Bone marrow (tissue), 2 donors: ENCODE measurements at regions not wholly inside any gene's neighbourhood (a gene's known extent, or its start where the extent isn't known, plus 50 kb on each side); places are given as distances from the start of the nearest gene placed in this dataset.
A peak's percentile ranks its signal among the peaks of the same experiment; 100 is the strongest.

Experiments used
- DNase-seq, 2 donors: peaks; one replicate each; lab custom pipeline; 2025; lab: John Stamatoyannopoulos, UW

DNA sequence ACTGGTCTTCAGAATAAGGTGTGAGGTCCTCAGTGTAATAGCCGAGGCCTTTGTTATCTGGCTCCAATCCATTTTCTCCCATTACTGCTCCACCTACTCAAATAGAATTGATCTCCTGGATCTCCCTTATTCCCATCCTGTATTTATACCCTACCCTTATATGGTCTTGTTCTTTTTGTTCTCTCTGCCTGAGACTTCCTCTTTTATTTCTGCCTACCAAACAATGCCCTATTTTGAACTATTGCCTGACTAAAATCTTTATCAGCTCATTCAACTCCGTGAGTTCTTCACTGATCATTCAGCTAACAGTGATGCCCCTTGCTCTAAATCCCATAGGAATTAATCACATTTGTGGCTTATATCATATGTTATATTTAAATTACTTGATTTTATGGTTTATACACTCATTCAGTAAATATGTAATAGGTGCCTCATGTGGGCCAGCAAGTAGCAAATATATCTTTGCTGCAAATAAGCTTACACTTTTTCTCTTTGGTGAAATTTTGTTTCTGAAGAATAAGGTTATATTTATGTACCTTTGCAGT, 417.5 kb upstream of the MEF2C start:
- no peak for DNase-seq

DNA sequence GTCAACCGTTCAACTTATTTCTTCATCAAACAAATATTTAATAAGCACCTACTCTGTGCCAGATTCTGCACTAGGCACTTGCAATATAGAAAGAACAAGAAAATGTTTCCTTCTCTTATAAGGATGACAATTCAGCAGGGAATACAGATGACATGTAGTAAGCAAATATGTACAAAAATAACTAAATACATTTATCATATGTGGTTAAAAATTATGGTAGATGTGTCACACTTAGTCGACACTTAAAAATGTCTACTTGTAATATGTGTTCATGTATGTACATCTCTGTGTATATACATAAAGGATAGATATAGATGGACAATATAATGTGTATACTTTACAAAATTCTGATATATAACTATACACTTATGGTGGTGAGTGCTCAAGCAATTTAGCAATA, 417.0 kb upstream of the MEF2C start:
- no peak for DNase-seq

DNA sequence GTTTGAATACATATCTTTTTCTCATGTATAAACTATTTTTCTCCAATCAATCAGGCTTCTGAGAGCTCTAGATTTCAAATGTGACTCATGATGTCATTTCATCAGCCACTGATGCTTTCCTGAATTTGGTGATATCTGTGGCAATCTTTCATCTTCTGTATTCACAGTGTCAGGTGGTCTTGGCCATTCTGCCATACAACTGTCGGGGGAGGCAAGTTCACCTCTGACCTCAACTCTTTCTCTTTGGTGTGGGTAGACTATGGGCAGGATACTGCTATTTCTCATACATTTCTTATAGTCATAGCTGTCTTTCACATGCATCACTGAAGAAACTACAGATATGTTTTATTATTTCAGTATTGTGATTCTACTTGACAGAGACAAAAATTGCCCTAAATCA, 414.1 kb upstream of the MEF2C start:
- DNase-seq, result no peak

DNA sequence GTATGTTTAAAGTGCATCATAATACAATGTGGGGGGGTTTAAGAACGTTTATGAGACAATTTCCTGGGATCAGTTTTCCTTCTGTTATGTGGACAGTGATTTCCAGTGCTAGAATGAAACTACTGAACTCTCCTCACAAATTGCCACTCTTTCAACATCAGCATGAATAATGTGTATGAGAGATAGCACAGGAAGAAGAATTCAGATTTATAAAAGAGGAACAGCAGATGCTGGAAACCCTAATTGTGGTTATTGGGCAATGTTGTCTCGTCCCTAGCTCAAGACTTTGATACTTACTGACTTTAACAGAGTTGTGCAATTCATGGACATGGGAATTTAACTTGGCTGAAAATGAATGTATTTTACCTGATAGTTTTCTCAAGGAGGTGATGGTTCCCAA, 410.8 kb upstream of the MEF2C start:
- peak in 1 of 2 donors; percentile 86 for DNase-seq

DNA sequence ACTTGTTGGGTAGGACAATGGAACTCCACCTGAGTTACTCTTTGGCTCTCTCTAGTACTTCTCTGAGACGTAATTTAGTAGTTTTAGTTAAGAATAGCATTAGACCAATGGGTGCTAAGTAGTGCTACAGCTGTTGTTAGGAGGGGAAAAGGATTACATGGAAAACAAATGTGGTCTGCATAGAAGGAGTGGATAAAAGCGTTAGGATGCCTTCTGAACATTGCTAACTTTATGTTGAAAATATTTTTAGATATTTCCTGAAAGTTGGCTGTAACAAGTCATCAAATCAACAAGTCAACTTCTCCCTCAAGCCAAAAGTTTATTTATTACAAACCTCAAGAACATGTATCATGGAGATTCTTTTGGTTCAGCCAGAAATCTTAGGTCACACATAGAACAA, 409.5 kb upstream of the MEF2C start:
- no peak for DNase-seq

DNA sequence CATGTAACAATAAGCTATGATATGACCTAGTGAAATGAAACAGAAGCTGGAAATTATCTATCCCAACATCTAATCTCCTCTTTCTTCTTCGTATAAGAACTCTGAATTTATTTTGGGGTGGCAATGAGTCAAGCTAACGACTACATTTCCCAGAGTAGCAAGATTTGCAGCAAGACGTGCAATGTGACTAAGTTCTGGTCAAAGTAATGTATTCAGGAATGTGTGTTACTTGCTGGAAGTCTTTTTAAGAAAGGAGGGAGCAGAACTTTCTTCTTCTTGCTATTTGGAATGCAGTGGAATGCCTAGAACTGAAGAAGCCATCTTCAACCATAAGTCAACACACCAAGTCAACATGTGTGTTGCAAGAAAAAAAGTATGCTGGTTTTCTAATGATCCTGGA, 406.6 kb upstream of the MEF2C start:
- DNase-seq, result no peak

DNA sequence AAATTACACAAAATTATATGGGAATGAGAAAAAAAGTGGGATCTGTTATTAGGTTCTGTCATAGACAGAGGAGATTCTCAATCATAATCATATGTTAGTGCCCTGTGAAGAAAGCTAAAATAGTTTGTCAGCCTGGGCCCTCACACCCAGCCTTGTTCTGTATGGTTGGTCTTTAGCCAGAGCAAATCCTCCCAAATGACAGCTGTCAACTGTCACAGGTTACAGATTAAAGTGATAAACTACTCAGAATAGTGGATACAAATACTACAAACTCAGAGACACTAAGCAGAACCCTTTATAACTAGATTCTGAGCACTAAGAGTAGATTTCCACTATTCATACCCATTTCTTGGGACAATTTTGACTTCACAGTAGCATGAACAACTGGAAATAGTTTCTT, 405.0 kb upstream of the MEF2C start:
- no peak for DNase-seq

DNA sequence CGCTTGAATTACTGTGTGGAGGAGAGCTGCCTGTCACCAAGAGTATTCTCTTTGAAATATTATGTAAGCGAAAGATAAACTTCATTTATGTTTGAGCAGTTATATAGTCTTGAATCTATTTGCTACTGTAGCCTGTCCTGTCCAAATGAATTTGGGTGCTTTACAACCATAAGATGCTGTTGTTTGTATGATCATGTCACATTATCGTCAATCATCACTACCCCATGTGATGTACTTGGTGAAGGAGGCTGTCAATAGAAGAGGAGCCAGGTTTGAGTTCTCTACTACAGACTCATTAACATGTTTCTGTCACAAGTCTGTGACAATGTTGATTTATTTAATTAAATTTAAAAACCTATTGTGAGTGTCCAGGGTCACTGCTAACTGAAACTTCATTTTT, 403.3 kb upstream of the MEF2C start:
- DNase-seq, result no peak

DNA sequence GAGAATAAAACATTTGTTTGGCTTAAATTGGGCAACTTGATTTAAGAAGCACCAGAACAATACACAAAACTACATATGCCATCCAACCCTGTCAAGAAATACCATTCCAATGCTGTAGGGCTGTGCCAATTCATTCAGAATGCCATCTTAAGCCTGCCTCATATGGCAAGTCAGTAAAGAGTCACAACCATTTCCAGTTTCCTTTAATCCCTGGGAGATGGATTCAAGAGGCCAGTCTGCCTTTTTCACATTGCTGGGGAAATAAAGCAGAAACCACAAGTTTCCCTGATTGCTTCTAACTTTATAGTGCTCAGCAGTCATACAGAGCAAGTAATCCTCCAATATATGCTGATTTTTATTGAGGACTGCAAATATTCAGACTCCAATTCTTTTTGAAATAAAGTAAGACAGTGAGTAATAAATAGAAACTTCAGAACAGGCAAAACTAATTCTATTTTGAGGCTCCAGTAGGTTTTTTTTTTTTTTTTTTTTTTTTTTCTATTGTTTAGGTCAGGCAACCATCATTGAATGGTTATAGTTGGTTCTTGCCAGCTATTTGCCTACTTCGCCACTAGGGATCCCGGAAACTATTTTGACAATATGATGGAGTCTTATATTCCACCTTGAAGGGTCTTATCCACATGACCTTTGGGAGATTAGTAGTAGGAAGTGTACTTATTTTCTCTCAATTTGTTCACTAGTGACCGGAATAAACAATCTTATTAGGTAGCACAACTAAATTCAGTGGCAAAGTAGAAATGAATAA, 400.9 kb upstream of the MEF2C start:
- DNase-seq, result no peak

DNA sequence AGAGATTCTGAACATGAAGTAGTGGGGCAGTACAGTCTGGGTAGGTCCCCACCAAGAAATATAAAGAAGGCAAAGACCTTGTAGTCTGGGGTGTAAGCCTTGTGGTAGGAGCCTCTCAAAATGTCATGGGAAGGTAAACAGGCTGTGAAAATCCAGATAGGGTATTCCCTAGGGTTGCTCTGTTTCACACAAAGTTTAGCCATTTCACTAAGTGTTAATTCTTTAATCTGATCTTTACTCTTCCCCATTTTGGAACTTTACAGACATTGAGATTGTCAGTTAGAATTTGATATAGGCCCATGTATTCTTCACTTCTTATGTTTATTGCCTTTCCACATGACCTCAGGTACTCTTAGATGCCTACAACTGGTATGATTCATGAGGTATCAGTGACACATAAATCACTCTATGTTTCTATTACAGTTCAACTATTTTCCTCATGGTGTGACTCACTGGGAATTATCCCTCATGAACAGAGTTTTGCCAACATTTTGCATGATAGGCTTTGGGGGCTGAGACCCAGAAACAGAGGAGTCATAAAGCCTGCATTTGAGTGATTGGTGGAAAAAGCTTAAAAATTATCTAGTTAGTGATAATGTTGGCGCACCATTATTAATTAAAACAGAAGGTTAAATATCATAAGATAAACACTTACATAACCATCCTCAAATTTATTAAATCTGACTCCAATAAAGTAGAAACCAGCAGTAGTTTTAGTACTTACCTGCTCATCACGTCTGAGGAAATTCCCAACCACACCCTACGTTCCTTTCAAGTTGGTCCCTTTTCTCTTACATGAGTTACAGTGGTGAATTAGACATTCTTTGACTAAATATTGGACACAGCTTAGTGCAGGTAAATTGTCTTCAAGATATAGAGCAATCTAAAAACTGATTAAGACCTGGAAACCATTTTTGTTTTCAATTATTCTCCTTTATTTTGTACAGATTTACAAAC, 399.8 kb upstream of the MEF2C start:
- DNase-seq, result no peak

DNA sequence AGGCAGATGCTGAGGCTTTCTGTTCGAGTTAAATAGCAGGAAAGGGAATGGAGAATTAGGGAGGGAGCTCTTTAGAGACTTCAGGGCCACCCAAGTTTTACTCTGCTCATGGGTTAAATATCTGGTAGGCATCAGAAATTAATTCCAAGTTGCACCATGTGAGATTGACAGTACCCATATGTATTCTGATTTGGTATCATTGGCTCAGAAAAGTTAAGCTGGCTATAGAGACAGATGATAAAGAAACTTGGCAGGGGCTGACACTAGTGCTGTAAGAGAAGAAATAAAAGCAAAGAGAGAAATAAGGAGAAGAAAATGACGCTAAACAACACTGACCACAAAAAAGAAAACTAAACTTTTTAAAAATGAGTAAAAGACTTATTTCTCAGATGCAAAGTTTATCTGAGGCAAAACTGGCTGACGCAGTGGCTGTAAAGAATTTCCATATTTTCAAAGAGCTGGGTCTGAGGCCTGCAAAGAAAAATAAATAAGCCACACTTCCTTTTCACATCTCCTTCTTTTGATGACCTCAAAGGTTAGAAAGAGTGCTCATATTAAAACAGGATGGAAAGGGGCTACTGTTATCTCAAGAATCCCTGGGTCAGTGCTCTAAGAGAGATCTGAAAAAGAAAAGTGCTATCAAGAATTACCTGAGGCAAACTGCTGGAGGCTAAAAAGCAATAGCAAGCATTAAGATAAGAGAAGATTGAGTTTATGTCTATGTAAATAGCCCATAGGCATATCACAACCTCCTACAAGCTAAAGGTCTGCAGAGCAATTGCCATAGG, 399.0 kb upstream of the MEF2C start:
- DNase-seq, result no peak

DNA sequence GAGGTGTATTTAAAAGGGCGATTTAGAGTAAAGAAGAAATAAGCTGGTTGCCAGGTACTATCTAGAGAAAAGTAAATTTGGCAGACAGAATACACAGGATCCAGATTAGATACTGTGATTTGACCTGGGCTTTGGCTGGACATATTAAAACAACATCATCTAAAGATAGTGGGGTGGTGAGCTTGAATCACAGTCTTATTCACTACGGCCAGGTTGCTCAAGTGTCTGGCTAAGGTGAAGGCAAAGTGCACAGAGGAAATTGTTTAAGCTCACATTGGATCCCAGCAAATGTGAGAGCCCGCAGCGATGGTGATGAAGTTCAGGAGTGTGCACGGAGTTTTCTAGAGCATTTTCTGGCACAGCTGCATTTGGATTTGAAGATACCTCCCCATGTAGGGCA, 398.2 kb upstream of the MEF2C start:
- no peak for DNase-seq

DNA sequence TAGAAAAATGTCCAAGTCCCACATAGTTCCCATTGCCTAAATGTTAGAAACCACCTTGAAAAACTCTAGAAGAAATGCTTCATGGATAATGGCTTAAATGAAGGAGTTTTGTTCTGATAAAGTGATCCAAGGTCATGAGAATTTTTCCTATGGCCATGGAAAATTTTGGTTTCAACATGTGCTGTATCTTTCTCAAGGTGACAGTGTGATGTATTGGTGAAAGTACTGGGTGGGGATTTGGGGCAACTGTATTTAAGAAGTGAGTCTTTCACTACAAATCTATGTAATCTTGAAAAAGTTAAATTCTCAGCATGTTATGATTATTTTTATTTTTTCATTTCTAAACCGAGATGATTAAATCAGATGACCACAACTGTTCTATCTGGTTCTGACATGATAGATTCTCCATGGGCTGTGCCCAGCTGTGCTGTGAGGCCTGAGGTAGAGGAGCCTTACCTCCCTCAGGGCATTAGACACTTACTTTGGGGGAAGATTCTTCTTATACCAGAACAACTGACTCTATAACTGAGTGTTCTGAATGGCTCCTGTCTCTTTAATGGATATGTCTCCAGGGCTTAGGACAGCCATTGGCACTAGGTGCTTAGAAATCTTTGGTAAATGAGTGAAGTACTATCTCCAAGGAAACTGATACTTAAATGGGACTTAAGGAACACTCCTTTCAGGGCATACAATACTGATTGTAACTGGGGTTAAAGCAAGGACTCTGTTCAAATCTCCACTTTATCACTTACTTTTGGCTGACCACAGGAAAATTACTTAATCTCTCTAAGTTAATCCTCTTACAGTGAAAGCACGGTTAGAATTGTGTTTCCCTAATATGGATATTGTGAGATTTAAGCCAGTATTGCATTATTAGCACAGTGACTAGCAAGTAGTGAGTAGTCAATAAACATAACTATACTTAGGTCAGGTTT, 397.4 kb upstream of the MEF2C start:
- DNase-seq, result no peak

DNA sequence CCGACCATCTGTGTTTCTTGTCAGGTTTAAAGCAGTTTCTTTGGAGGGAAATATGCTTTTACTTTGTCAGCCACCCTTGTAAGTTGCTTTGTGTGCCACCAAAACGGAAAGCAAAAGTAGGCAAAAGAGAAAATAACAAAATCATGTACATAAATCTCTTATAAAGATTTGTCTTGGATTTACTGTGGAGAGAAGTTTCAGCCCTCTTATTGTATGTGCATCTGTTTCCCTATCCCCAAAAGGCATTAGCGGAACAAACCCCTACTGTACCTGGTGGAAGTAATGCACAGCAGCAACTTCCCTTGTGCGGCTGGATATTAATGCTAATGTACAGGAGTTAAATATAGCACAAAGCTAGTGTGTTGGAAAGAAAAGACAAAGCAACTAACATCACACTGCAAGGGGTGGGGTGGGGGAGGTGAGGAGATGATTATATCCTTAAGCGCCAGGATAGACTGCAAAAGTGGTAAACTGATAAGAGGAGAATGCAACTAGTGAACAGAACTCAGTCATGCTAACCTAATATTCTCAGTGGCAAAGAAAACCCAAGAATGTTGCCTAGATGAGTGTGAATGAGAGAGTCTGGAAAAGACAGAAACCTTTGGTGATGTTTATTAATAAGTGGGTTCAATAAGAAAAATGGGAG, 396.5 kb upstream of the MEF2C start:
- no peak for DNase-seq

DNA sequence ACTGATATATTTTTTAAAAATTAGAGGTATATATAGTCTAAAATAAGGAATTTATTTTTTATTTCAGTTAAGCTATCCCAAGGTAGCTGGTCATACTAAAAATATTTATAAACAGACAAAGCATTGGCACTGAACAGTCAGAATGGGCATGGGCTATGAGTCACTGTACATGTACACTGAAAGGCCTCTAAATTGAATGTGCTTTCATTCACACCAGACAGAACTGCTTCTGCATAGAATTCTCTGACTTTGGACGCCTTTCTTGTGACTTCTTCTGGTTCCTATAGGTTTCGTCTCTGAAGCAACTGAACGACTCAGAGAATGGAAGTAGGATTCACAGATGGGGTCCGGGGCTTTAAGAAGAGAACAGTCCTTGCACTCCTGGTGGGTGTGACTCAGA, 394.8 kb upstream of the MEF2C start:
- DNase-seq, result no peak

DNA sequence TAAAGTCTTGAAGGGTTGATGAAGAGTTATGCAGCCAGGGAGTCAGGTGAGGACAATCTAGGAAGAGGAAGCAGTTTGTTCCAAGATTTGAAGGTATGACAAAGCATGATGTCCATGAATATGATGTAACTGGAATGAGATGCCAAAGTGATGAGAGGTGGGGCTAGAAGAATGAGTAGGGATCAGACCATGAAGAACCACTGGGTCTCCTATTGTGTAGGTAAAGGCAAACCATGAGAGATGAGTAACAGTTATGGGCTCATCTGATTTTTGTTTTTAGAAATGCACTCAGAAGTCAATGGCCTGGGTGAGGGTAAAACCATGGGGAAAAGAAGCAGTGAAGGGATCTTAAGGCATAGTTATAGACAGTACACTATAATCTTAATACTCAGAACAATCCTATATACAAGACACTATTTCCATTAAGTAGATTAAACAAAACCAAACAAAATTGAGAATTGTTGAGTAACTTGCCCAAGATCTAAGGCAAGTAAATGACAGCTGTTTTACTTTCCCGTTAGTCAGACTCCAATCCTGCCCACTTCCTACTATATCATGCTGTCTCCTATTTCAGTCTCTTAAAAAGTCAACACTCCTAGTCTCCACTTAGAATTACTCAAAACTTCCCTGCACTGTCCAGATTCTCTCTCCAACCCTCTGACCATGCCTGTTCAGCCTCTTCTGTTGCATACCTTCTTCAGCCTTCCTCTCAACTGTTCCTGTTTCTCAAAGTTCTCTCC, 393.8 kb upstream of the MEF2C start:
- no peak for DNase-seq

DNA sequence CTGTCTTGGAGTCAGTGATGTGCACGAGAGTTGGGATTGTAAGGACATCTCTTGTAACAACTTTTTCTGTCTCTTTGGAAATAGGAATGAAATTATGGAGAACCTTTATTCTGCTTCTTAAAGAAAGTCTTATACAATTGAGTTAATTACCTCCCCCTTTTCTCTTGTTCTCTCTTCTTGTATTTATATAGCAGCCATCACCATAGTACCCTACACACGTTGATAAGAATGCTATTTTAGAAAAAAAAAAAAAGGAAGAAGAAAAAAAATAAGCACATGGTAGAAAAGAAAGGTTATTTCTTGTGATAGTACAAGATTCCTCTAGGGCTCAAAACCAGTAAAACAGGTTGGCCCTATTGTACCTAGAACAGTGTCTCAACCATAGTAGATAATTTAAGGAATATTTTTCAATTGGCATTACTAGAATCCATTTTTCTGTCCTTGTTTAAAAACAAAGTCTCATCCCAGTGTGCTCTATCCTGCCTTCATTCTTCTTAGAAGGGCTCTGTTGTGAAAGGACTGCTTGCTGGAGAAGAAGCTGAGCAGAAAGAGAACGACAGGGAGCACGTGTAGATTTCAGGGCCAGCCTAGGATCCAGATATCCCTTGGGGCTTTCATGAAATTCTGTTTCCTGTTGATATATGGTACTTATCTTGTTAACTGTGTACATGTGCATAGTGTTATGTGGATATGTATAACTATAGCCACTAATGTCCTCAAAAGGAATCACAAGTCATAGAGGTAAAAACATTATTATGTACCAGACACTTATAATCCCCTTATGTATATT, 392.3 kb upstream of the MEF2C start:
- no peak for DNase-seq

DNA sequence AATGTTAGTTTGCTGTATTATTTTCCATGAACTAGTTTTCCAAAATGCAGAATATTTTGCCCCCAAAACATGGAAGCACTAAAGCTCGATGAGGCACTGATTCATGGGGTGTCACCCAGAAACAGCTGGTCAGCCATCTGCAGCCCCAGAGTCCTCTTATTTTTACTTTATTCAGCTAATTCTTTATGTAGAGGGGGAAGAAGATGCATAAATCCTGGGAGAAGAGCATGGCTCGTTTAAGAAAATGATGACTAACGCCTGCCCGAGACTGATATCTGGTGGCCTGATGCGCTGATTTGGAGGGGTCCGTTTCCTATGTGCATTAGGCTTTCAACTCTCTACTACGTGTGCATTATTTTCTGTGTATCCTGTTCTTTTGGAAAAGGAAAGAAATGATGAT, 390.3 kb upstream of the MEF2C start:
- DNase-seq, result no peak

DNA sequence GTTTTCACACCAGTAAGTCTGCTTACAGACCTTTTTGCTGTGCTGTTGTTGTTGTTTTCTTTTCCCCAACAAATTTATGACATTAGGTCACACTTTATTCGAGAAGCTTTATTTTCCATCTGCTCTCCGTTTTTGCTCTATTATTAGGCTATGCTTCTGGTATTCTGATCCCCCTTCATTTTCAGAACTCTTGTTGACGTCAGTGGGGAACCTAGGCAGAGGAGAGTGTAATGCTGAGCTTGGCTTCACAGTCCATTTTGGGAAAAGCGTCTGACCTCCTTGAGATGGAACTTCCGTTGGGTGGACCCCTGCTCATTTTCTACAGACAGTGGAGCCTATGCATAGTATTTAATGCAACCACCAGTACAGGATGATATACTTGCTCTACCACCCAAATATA, 387.9 kb upstream of the MEF2C start:
- DNase-seq, result no peak
